Renal cortex interstitium (tissue), 11 donors: ENCODE measurements at regions not wholly inside any gene's neighbourhood (a gene's known extent, or its start where the extent isn't known, plus 50 kb on each side); places are given as distances from the start of the nearest gene placed in this dataset.

ENCODE experiments used
- DNase-seq, 11 donors: peaks; one replicate each; pipeline ENCODE4 v3.0.0-alpha.2; 2013; ENCODE audit warnings: low read depth in 9 of 11, low spot score in 4 of 11; ENCODE audit errors: extremely low read depth in 1 of 11

DNA sequence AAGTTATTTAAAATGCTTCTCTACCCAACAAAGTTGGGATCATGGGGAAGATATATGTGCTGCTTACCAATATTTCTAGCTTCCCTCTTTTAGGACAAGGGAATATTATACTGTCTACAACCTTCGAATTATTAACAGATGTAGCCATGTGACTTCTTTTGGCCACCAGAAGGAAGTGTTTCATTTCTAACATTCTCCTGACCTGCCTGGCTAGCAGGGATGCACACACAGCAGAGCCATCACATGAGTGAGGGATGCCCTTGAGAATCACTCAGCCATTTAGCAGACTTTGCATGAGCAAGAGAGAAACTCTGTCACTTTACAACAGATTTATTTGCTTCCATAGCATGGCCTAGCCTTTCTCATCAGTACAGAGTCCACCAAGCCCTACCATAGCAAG is 230.7 kb upstream of the MARCKS start:
- DNase-seq, result no peak

DNA sequence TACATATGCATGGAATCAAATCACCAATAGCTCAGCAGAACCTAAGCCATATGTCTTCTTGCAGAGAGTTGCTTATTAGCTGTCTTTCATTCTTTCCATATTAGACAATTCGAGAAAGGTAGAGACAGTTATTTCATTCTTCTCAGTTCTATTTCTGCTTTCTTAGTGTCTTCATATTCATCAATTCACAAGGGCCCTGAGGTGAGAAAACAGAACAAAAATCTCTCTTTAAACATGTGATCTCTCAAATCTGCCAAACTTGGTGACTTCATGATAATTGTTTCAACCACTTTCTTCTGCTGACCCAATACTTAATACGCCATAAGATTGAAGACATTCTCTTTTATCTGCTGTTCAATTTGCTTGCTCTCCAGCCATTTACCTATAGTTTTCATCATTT is 229.7 kb upstream of the MARCKS start:
- no peak for DNase-seq

DNA sequence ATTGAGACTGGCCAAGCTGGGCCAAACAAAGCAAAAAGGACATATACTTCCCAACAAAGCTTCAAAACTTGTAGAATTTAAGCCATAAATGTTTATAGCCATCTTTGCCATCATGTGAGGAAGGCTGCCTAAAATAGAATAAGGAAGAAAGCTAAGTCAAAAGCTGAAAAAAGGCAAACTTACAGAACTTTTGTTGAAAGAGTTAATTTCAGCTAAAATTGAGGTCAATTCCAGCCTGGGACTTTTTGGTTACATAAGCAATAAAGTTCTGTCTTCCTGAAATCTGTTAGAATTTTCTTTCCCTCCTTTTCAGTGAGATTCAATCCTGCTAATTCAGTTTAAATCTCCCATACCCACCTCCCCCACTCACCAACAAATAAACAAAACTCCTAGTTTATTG is 227.9 kb upstream of the MARCKS start:
- DNase-seq, result no peak

DNA sequence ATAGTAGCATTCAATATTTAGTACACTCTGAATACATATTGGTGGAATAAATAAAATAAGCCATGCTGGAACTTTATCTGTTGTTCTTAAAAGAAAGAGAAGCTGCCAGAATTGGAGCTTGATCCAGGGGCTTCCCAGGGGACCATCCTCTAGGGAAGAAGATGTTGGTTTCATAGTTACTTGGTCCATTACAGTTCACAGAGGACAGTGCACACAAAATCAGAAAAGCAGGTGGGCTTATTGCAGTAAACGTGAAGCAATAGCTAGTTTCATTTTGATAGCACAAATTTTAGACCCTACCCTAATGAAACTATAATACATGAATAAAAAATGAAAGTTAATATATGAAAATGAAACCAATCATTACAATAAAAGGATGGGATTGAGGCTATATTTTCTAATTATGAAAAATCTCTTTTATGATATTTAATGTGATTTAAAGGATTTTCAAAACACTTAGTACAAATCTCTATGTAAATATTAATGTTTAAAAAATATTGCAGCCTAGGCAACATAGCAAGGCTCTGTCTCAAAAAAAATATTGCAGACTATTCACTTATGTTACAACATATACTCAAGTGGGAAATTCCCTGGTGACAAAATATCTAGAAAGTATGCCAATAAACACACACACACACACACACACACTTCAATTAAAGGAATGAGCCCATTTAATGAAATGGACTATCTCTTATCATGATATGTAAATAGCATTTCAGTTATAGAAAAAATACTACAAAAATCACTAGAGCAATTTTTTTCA is 227.0 kb upstream of the MARCKS start:
- DNase-seq, result no peak

DNA sequence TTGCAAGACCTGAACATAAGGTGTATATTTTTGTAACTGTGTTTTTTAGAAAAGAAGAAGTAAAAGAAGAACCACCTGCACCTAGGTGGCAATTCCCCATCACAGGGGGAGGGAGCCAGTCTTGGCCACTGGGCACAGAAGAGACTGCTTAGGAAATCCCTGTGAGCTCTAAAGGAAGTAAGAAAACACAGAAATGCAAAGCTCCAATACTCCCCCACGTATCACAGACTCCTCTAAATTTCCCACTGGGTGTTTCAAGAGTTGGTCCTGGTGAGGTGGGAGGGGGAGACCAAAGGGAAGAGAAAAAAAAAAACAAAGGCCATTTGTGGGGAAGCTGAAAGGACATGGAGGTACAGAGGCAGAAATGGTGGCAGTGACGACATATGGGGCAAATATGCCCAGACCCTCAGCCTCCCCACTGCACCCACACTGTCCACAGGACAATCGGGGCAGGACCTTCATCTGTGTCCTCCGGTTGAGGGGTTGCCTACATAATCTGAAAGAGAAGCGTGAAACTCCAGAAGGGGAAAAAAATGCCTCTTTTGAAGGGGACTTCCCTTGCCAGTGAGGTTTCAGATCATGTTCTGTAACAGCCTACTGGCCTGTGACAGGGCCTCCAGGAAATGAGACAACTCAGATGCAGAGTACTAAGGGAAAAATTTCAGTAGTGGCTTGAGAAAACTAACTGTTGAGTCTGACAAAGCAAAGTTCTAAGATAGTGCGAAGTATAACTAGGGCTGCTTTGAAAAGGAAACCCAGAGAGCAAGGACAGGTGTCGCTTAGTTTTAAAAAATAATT is 226.2 kb upstream of the MARCKS start:
- peak in 1 of 11 donors; percentile 44 for DNase-seq

DNA sequence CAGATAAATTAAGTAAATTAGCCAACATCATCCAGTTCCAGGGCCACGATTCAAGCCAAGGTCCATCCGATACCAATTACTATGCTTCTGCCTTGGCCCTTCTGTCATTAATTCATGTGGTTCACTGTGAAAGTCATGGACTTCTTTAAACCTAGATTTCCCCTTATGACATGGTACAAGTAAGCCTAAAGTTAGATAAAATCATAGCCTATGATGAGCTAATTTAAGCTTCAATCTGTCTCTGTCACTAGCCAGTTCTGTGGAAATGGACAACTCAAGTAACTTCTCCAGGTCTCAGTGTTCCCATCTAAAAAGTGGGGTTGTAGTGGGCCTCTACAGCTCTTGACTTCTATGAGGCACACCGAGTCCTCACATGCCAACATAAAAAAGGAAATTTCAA is 225.5 kb upstream of the MARCKS start:
- DNase-seq, result no peak

DNA sequence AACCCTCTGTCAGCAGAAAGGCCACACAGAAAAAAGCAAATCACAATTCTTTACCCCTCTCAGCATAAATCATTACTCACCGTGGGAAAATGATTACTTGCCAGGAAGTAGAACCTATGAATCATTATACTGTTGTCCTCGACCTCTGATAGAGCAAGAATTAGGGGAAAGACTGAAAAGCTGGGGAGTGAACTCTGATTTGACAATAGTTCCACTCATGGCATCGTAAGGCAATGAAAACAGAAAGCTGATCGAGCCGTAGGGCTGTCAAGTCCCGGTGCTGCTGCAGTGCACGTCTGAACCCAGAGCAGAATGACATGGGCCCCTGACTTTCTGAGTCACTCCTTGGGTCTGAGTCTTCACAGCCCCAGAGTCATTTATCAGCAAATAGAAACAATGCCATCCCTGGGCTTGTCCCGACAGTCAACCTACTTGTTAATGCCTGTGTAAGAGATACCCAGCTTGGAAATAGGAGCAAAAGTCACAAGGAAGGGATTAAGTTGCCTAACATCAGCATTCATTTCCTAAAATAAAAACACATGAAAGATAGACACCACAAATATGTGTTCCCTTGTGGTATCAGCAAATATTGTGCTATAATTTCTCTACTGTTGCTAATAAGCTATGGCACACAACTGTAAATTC is 224.8 kb upstream of the MARCKS start:
- DNase-seq, result no peak

DNA sequence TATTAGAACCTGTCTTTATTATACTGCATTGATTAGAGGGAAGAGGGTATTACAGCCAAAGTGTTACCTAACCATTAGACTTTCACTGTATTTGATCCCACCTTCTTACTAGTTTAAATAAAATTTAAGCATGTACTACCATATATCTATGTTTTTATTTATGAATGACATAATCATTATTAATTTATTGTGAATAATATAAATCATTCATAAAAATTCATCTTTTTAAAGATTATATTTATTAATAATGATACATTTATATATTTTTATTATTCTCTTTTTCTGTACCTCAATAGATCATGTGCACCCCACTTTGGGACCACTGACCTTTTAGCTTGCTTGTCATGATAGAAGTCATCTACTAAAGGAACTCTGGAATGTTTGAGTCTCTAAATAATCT is 223.5 kb upstream of the MARCKS start:
- no peak for DNase-seq

DNA sequence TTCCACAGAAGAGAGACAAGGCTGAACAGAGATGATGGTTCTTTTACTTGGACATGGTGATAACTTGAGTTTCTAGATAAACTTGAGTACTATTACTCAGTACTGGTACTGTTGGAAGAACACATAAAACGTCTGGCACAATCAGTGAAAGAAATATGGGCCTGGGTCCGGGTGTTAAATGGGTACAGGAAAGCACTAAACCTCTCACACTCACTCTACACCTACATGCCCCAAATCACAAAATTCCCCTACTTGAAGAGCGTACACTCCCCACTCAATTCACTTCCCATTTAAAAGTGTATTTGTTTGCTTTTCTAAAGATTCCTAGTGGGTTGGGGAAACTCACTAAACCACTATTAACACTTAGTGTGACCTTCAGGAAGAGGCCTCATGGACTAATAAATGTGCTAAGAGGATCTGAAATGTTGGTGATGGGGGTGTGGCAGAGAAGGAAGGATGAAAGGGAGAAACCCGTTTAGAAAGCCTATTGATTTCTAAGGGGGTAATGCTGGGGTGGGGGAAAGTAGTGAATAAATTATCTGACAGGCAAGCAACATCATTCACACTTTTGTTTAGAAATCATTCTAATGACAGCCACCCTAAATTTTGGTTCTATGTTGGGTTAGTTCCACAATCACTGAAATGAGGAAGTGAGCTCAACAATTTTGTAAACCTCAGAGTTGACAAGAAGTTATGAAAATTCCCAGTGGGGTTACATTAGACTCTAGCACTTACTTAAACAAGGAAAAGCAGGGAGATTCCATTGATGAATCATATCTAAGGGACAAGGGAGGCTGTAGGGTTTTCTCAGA is 222.6 kb upstream of the MARCKS start:
- no peak for DNase-seq

DNA sequence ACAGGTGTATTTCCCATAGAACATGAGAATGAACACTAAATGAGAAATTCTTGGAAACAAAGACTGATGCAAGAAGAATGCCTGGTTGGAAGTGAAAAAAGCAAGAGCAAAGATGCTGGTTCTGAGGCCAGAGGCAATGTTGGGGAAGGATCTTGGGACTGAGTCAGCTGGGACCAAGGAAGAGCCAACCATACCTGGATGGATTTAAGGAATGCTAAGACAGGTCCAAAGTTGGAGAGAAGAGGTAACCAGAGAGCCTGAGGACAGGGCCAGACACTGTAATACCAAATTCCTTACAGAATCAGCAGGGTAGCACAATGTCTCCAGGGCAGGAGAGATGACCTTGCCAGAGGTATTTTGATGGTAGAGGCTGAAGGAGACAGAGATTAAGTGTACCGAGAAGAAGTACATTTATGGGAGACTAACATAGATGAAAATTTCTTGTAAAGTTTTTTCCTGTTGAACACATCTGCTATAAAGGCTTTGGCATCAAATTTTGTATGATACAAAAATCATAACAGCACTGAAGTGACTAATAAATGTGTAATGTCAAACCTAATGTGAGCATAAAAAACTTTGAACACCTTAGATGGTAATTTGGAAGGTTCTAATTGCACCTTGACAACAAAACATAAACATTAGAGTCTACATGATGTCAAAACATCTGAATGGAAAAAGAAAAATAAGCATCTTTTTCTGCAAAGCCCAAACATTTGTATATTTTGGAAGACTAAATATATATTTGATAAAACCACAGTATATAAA is 221.7 kb upstream of the MARCKS start:
- DNase-seq, result no peak

DNA sequence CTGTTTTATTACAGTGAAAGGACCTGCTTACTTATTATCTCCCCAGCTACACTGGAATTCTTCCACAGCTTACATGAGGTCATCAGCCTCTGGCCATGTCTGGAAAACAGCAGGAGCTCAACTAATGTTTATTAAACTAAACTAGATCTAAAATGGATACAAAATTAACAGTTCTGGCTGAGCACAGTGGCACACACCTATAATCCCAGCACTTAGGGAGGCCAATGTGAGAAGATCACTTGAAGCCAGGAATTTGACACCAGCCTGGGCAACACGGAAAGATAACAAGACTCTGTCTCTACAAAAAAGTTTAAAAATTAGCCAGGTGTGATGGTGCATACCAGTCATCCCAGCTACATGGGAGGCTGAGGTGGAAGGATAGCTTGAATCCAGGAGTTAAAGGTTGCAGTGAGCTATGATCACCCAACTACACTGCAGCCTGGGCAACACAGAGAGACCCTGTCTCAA is 220.8 kb upstream of the MARCKS start:
- no peak for DNase-seq

DNA sequence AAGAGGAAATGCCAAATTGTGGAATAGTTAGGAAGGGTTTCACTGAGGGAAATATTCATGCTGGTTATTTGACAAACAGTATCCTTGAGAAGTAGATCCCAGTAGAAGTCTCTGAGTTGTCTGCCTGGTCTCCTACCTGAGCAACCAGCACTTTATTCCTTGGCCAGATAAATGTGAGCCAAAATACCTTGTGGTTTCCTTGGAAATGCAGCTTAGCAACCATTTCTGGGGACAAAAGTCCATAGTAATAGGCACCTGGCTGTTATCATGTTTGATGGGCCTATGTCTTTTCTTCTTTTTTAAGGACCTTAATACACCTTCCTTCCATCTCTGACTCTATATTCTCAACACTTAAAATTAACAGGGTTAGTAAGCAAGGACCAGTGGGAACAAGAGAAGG is 217.1 kb upstream of the MARCKS start:
- no peak for DNase-seq

DNA sequence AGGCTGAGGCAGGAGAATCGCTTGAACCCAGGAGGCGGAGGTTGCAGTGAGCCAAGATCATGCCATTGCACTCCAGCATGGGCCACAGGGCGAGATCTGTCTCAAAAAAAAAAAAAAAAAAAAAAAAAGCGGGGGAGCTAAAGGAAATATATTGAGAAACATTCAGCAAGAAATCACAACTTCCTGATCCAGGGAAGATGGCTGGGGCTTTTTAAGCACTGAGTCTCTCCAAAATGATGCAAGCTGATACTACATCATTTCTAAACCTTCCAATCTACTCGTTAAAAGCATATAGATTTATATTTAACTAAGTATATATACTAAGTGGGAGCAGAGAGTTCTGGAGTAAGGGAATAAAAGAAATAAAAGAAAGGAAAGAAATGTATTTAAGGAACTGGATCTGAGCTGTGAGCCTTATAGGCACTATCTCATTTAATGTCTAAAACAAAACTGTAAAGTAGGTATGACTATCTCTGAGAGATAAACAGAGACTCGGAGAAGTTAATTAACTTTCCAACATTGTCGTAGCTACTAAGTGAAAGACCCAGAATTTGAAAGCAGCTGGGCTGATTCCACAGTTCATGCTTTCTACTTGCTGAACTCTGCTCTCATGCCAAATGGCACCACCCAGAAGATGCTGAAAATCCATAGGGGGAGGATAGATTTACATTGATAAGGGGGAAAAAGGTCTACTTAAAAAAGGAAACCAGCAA is 215.0 kb upstream of the MARCKS start:
- no peak for DNase-seq

DNA sequence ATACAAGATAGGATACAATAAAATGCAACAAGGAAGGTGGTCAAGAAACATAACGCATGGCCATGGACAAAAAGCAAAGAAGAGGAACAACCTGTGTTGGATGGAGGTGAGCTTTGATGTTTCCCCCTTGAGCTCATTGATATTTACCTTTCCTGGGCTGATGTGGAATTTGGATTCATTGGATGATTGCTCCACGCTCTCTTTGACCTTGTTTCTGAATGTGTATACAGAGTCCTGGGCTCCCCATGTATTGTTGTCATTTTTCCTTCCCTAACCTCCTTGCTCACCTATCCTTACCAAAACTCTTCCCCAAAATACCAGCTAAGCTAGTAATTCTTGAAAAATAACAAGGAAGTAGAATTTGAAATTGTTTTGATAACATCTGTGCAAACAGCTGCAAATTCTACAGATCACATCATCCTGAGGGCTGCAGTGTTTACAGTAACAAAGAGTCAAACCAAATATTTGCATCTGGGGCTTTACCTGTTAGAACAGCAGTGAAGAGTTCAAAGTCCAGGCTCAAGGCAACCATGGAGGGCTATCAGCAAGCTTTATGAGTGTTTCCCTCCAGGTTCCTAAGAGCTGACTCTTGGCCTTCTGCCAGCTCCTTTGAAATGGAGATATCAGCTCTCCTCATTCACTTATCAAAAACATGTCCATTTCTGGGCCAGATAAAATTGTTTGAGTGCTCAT is 214.3 kb upstream of the MARCKS start:
- no peak for DNase-seq

DNA sequence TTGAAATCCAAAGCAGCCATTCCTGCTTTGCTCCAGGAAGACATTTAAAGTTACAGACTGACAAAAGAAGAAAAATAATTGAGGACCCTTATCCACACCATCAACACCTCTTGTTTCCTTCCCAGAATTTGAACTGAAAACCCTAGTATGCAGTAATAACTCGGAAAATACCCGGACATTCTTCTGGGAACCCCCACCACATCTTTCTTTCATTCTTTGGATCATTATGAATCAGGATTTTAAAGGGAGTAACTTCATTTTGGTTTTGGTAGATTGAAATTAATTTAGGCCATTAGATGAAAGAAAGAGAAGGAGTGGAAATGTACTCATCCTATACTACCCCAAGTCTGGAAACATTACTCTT is 213.8 kb upstream of the MARCKS start:
- DNase-seq, result no peak

DNA sequence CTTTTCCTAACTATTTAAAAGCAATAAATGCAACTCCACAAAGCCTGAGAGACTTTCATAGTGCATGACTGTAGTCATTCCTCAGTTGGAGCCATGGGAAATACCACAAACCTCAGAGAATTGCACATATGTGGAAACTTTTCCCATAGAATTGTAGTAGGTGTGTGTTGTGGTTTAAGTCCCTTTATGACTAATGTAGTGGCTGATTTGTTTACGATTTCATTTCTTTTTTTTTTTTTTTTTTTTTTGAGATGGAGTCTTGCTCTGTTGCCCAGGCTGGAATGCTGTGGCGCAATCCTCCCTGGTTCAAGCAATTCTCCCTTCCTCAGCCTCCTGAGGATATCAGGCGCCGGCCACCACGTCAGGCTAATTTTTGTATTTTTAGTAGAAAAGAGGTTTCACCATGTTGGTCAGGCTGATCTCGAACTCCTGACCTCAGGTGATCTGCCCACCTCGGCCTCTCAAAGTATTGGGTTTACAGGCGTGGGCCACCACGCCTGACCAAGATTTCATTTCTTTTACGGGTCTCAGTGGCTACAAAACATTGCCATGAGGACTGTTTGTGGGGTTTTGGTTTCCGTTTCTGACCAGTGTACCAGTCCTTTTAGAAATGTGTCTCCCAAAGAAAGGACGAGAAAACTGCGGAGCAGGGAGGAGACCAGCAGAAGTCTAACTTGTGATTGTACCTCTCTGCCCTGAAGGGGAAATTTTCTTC is 212.1 kb upstream of the MARCKS start:
- no peak for DNase-seq

DNA sequence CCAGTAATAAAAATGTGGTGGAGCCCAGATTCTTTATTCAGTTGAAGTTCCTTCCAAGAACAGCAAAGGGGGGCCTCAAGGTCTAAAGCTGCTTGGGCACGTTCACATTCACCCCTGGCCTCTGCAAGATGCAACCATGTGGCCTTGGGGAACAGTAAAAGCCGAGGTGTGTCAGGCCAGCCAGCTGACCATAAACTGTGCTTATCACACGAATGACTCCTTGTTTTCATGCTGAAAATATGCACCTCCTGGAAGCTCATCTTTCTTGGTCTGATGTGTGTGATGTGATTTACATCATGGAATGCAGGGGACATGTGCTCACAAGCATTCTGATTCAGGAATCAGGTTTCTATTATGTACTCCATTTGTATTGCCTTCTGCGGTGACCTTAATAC is 211.6 kb upstream of the MARCKS start:
- no peak for DNase-seq
